ENCODE measurements at regions not wholly inside any gene's neighbourhood (a gene's known extent, or its start where the extent isn't known, plus 50 kb on each side); places are given as distances from the start of the nearest gene placed in this dataset.
A peak's percentile ranks its signal among the peaks of the same experiment; 100 is the strongest.

DNA sequence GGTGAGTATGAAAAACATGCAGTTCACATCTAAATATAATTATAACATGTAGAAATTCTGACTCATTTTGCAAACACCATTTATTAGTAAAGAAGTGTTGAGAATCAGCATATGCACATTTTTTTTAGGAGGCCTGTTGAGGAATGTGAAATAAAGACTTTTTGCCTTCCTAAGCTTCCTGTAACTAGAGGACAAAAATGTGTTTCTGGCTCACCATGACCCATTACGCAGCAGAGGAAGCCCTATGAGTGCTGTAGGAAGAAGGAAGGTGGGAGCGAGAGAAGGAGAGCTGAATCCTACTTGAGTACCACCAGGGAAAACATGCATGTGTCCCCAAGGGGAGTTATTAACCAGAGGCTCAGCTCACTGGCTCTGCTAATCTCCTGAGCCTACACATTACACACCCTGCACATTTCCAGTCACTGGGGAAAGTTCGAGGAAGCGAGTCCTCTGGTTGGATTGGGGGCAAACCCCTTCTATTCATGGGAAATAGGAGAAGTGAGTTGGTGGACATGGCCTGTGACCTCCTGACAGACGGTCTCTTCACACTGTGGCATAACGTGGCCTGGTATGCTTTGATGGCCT lies 540.5 kb upstream of the JAG1 start:
- H3K36me3 Mint-ChIP-seq (ENCODE audit: low read depth): no peaks in the 10 kb centered on the region
- H3K27me3 Mint-ChIP-seq (ENCODE audit: low read depth): peaks cover 10% of the 10 kb centered on the region
- H3K4me1 Mint-ChIP-seq: peaks cover 62% of the 10 kb centered on the region
- no peaks in the 10 kb centered on the region for H3K9me3 Mint-ChIP-seq
- peak overlapping the region; percentile 55 to 76 (median 75) for H3K27ac Mint-ChIP-seq
- TF ChIP-seq, protein P1, sequence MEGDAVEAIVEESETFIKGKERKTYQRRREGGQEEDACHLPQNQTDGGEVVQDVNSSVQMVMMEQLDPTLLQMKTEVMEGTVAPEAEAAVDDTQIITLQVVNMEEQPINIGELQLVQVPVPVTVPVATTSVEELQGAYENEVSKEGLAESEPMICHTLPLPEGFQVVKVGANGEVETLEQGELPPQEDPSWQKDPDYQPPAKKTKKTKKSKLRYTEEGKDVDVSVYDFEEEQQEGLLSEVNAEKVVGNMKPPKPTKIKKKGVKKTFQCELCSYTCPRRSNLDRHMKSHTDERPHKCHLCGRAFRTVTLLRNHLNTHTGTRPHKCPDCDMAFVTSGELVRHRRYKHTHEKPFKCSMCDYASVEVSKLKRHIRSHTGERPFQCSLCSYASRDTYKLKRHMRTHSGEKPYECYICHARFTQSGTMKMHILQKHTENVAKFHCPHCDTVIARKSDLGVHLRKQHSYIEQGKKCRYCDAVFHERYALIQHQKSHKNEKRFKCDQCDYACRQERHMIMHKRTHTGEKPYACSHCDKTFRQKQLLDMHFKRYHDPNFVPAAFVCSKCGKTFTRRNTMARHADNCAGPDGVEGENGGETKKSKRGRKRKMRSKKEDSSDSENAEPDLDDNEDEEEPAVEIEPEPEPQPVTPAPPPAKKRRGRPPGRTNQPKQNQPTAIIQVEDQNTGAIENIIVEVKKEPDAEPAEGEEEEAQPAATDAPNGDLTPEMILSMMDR (IDR thresholded peaks at IDR 0.05; ENCODE audit: unreplicated experiment in 3 of 3): no peak
- H3K4me3 Mint-ChIP-seq: no peak overlapping the region

DNA sequence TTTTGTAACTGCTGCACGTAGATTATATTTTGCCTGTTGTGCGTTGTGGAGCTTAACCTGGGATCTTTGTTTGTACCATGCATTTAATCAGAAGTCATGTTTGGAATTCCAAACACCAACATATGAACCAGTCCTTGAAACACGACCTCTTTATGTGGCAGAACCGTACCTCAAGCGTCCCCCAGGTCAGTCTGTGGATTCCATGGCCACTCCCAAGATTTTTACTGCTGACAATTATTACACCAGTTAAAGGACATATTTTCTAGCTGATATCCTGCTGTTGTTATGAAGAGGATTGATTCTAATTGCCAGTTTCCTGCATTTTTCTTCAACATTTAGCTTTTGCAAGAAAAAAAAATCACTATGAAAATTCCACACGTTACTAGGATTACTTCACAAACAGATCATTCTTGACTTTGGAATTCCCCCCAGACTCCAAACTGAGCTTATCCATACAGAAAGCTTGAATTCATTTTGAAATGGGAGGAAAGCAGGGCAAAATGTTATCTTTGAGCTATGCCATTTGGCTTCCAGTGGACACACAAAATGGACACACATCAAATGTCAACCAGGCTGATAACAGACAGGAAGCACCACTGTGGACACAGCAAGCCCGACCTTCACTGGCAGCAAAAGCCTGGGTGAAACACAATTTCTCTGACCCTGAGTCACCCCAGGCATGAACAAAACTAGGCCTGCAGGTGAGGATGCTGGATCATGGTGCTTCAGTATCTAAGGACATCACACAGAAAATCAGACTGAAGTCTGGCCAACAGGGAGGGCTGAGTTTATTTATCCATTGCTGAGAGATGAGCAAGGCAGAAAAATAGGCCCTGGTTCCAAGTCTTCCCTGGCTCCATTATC lies 542.9 kb upstream of the JAG1 start:
- no peak overlapping the region for H3K4me3 Mint-ChIP-seq
- no peaks in the 10 kb centered on the region for H3K9me3 Mint-ChIP-seq
- peaks cover 10% of the 10 kb centered on the region for H3K27me3 Mint-ChIP-seq (ENCODE audit: low read depth)
- peaks cover 65% of the 10 kb centered on the region for H3K4me1 Mint-ChIP-seq
- TF ChIP-seq, protein P1 (IDR thresholded peaks at IDR 0.05; ENCODE audit: unreplicated experiment in 3 of 3): no peak
- H3K27ac Mint-ChIP-seq: peak overlapping the region; percentile 73 to 87 (median 85)
- H3K36me3 Mint-ChIP-seq (ENCODE audit: low read depth): no peaks in the 10 kb centered on the region

DNA sequence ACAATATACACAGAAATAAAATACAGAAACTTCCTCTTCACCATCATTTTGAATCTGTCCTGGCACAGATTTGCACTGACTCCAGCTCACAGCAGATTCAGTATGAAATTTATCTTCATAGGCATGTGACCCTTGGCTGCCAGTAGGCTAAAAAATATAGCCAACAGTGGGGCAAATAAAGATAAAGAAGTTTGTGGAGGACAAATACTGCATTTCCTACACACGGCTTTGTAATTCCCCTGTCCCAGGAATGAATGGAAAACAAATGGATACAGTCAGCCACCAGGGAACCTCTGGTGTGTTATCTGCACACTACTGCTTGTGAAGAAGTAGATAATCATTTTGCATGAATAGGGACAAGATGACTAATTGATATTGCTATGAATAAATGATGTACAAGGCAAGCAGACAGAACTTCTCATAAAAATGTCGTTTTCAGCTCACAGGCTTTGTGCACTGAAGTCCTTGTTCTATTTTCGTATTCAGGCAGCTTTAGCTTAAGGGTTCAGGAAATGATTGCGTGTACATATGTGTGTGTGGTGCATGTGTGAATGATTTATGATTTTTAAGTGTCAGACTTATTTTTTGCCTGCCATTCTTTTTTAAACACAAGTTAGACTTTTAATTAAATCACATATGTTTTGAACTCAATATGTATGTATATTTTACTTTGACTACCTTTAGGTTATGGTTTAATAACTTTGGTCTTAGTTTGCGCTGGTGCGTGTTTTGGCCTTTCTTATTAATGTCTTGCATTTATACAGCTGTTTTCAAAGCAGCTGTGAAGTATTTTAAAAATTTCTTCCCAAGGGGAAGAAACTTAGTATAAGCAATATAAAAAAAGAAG lies 543.8 kb upstream of the JAG1 start:
- Mint-ChIP-seq H3K4me1 (peaks cover 57% of the 10 kb centered on the region), H3K27ac (peak overlapping the region; percentile 73 to 87 (median 85)), H3K4me3 (no peak overlapping the region), H3K27me3 (ENCODE audit: low read depth) (peaks cover 10% of the 10 kb centered on the region), H3K36me3 (ENCODE audit: low read depth) (no peaks in the 10 kb centered on the region), H3K9me3 (no peaks in the 10 kb centered on the region)
- TF ChIP-seq, protein P1 (IDR thresholded peaks at IDR 0.05; ENCODE audit: unreplicated experiment in 3 of 3): no peak

DNA sequence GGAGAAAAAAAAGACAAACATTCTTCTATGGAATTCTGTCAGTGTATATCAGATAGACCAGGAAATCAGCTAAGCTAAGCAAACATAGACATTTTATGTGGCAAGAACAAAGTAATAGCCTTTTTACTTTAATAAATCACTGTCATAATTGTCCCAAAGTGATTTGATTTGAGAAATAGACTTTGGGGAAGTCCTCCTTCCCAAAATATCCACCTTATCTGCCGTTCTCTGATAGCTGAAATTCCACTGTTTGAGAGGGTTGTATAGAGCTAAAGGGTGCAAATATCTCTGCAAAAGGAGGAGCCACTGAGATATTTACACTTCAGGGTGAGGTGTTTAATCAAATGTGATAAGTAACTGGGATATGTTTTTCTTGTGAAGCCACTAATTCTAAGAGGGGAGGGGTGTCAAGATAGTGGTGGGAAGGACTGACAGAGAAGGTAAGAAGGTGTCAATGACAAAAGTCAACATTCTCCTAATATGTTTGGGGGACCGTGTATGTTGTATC lies 544.4 kb upstream of the JAG1 start:
- H3K27ac Mint-ChIP-seq: peak overlapping the region; percentile 73 to 87 (median 85)
- H3K4me1 Mint-ChIP-seq: peaks cover 53% of the 10 kb centered on the region
- H3K36me3 Mint-ChIP-seq (ENCODE audit: low read depth): no peaks in the 10 kb centered on the region
- TF ChIP-seq, protein P1 (IDR thresholded peaks at IDR 0.05; ENCODE audit: unreplicated experiment in 3 of 3): no peak
- no peak overlapping the region for H3K4me3 Mint-ChIP-seq
- H3K27me3 Mint-ChIP-seq (ENCODE audit: low read depth): peaks cover 10% of the 10 kb centered on the region
- no peaks in the 10 kb centered on the region for H3K9me3 Mint-ChIP-seq

DNA sequence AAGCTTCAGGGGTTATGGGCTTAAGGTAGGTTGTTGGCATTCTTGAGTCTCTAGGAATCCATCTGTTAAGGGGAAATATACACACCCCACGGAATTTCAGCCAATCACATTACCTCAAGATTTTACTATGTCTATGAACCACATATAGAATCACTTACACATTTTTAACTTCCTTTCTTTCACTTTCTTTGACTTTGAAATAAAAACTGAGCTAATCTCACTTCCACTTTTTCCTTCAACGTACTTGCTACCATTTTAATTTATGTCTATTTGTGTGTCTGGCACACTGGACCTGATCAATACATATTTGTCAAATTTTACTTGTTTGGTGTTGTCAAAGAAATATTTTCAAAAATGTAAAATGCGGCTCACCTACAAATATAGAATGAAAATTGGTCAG lies 545.4 kb upstream of the JAG1 start:
- TF ChIP-seq, protein P1 (IDR thresholded peaks at IDR 0.05; ENCODE audit: unreplicated experiment in 3 of 3): no peak
- Mint-ChIP-seq H3K4me3 (no peak overlapping the region), H3K9me3 (no peaks in the 10 kb centered on the region), H3K4me1 (peaks cover 51% of the 10 kb centered on the region), H3K27ac (no peak overlapping the region), H3K36me3 (ENCODE audit: low read depth) (no peaks in the 10 kb centered on the region), H3K27me3 (ENCODE audit: low read depth) (peaks cover 9% of the 10 kb centered on the region)

All from nephron (organoid).